Muscle layer of duodenum (tissue), 2 donors: ENCODE measurements at regions not wholly inside any gene's neighbourhood (a gene's known extent, or its start where the extent isn't known, plus 50 kb on each side); places are given as distances from the start of the nearest gene placed in this dataset.
"Not testable (repeated sequence)": the region's sequence is repeated elsewhere in the genome, so short reads cannot be mapped to it uniquely, and the experiment has no call there.

ENCODE experiments used
- H3K27ac ChIP-seq: one replicate; pipeline ENCODE4 v1.7.0; 2013; ENCODE audit warnings: mild to moderate bottlenecking, low read length
- H3K27me3 ChIP-seq: one replicate; pipeline ENCODE4 v1.7.0; 2013; ENCODE audit warnings: low read depth, mild to moderate bottlenecking, control low read depth, low read length
- H3K36me3 ChIP-seq, 2 donors: one replicate each; pipeline ENCODE4 v1.7.0; 2013; ENCODE audit warnings: low read length in 2 of 2, control low read depth in 1 of 2, mild to moderate bottlenecking in 1 of 2; ENCODE audit not compliant: insufficient read depth in 2 of 2, control insufficient read depth in 1 of 2
- H3K4me1 ChIP-seq, 2 donors: one replicate each; pipeline ENCODE4 v1.7.0; 2013; ENCODE audit warnings: low read length in 2 of 2, mild to moderate bottlenecking in 2 of 2, control low read depth in 1 of 2, moderate library complexity in 1 of 2; ENCODE audit not compliant: insufficient read depth in 2 of 2, control insufficient read depth in 1 of 2
- H3K4me3 ChIP-seq, 2 donors: one replicate each; pipeline ENCODE4 v1.7.0; 2013; ENCODE audit warnings: low read length in 2 of 2, low read depth in 1 of 2, mild to moderate bottlenecking in 1 of 2
- H3K9me3 ChIP-seq, 2 donors: one replicate each; pipeline ENCODE4 v1.7.0; 2013; ENCODE audit warnings: low read length in 2 of 2, control low read depth in 1 of 2, mild to moderate bottlenecking in 1 of 2; ENCODE audit not compliant: control insufficient read depth in 1 of 2
- donor health status: healthy.

DNA sequence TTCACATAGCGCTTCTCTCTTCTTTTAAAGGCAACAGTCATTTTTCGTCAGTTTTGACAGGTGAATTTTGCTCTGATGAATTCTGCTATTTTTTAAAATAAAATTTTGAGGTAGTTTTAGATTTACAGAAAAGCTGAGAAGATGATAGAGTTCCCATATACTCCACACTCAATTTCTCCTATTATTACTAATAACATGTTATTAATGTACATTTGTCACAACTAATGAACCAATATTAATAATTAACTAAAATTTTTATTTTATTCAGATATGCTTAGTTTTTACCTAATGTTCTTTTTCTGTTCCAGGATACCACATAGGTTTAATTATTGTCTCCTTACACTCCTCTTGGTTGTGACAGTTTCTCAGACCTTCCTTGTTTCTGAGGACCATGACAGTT lies 197.0 kb downstream of the ZC3H11B start:
- Histone ChIP-seq H3K4me3 (no peak overlapping the region), H3K27ac (no peak overlapping the region), H3K4me1 (peaks cover 0 to 10% of the 10 kb centered on the region in 2 donors), H3K9me3 (no peaks in the 10 kb centered on the region), H3K36me3 (no peaks in the 10 kb centered on the region), H3K27me3 (no peaks in the 10 kb centered on the region)

GRCh38 chr1:219415433-219415832 lies 197.5 kb downstream of the ZC3H11B start:
- Histone ChIP-seq H3K27me3 (no peaks in the 10 kb centered on the region), H3K4me1 (peaks cover 0 to 10% of the 10 kb centered on the region in 2 donors), H3K9me3 (no peaks in the 10 kb centered on the region), H3K27ac (no peak overlapping the region), H3K4me3 (no peak overlapping the region), H3K36me3 (no peaks in the 10 kb centered on the region)

- no peaks in the 10 kb centered on the region for H3K27me3 ChIP-seq
- H3K4me3 ChIP-seq: no peak overlapping the region
- H3K36me3 ChIP-seq: no peaks in the 10 kb centered on the region
- H3K4me1 ChIP-seq: peaks cover 0 to 10% of the 10 kb centered on the region in 2 donors
- no peak overlapping the region for H3K27ac ChIP-seq
- H3K9me3 ChIP-seq: no peaks in the 10 kb centered on the region
Observed at GRCh38 chr1:219414250-219414649, 198.7 kb downstream of the ZC3H11B start.

DNA sequence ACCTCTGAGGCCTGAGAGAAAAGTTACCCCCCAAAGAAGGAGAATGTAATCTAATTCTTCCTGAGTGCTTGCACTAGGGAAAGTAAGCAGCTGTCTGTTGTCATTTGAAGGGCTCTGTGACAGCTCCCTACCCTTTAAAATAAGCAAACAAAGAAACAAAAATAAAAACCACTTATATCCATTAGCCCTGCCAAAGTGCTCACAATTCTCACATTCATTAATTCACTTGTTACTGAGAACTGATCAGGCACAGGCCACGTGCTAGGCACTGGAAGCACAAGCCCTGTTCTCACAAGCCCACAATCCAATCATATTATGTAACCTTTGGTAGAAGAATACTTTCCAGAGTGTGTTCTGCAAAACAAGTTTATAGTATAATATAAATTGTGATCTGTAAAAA lies 199.4 kb downstream of the ZC3H11B start:
- no peaks in the 10 kb centered on the region for H3K36me3 ChIP-seq
- no peak overlapping the region for H3K27ac ChIP-seq
- no peaks in the 10 kb centered on the region for H3K9me3 ChIP-seq
- peaks cover 0 to 10% of the 10 kb centered on the region in 2 donors for H3K4me1 ChIP-seq
- no peaks in the 10 kb centered on the region for H3K27me3 ChIP-seq
- no peak overlapping the region for H3K4me3 ChIP-seq

DNA sequence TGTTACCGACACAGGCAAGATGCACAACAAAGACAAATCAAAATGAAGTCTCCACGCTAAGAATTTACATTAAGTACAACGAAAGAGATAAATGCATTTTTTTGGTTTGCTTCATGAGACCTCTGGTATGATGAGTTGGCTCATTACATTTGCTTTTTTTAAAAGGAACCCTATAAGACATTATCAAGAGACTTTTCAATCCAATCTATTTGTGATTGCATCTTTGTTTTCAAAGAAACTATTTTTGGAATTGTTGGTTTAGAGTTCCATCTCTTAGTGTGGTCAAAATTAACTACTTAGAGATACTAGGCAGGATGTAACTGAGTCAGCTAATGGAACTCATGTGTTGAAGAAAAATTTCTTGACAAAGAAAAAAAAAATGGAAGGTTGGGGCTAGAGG lies 200.1 kb downstream of the ZC3H11B start:
- H3K27me3 ChIP-seq: no peaks in the 10 kb centered on the region
- no peak overlapping the region for H3K27ac ChIP-seq
- no peaks in the 10 kb centered on the region for H3K9me3 ChIP-seq
- no peaks in the 10 kb centered on the region for H3K36me3 ChIP-seq
- peaks cover 0 to 10% of the 10 kb centered on the region in 2 donors for H3K4me1 ChIP-seq
- H3K4me3 ChIP-seq: no peak overlapping the region

GRCh38 chr1:219410721-219411120 lies 202.2 kb downstream of the ZC3H11B start:
- not testable (repeated sequence) for H3K4me3 ChIP-seq, H3K27me3 ChIP-seq, H3K27ac ChIP-seq, H3K9me3 ChIP-seq, H3K36me3 ChIP-seq, H3K4me1 ChIP-seq

GRCh38 chr1:219405531-219406331 lies 207.2 kb downstream of the ZC3H11B start:
- Histone ChIP-seq H3K27me3 (no peaks in the 10 kb centered on the region), H3K4me1 (no peaks in the 10 kb centered on the region), H3K36me3 (no peaks in the 10 kb centered on the region)

GRCh38 chr1:219404629-219405028 lies 208.3 kb downstream of the ZC3H11B start:
- no peaks in the 10 kb centered on the region for H3K9me3 ChIP-seq
- no peaks in the 10 kb centered on the region for H3K36me3 ChIP-seq
- H3K4me3 ChIP-seq: no peak overlapping the region
- no peak overlapping the region for H3K27ac ChIP-seq
- H3K27me3 ChIP-seq: no peaks in the 10 kb centered on the region
- H3K4me1 ChIP-seq: no peaks in the 10 kb centered on the region

More at GRCh38 chr1:219405531-219406331, 207.2 kb downstream of the ZC3H11B start:
- H3K9me3 ChIP-seq: no peaks in the 10 kb centered on the region
- H3K4me3 ChIP-seq: no peak overlapping the region
- no peak overlapping the region for H3K27ac ChIP-seq

DNA sequence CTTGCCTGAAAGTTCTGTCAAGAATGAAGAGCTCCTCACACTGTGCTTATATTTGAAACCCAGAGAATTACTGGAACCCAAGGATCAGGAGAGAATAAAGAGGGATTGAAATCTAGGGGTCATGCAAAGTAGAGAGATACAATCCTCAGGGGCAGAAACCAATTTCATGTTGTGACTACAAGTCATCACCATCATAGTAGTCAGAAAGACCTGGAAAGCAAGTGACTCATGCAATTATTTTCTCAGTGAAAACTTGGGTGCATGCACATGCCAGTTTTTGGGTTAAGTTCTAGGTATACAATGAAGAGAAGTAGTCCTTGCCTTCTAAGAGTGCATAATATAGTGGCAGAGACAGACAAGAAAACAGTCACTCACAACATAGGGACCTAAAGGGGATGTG lies 210.0 kb downstream of the ZC3H11B start:
- H3K27ac ChIP-seq: no peak overlapping the region
- H3K4me3 ChIP-seq: no peak overlapping the region
- H3K27me3 ChIP-seq: no peaks in the 10 kb centered on the region
- no peaks in the 10 kb centered on the region for H3K36me3 ChIP-seq
- H3K4me1 ChIP-seq: no peaks in the 10 kb centered on the region
- no peaks in the 10 kb centered on the region for H3K9me3 ChIP-seq

DNA sequence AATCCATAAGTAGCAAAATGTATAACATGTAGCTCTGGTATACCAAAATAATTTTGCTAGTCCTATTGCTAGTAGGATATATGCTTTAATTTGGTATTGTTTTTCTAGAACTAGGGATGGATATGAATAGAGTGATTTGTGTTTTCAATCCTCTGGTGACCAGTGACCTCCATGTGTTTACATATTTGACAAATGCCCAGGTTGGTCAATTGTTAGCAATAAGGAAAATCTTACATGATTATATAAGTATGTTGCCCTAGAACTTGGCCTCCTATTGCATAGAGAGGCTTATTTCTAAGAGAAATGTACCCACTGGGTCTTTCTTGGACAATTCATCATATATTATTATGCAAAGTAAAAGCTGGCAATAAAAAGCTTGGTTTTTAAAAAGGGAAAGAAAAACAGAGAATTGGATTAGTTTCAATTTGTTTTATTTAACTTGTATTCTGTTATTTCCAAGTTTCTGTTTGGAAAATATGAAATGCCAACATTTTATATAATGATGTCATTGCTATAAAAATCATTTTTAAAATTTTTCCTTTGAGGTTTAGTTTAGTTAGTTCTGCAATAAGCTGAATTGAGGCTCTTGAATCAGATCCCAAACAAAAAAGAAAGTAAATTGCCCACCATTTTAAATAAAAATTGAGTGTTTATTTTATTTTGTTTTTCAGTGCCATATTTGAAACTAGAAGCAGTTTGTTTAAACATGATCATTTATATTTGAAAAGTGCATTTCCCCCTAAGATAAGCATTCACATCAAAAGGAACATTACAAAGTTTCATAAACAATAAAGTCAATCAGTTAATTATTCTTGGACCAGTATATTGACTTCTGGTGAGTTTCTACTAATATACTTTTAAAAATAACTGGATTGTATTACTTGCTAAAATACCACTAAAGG lies 210.9 kb downstream of the ZC3H11B start:
- Histone ChIP-seq H3K27ac (no peak overlapping the region), H3K4me3 (no peak overlapping the region), H3K36me3 (no peaks in the 10 kb centered on the region), H3K4me1 (no peaks in the 10 kb centered on the region), H3K9me3 (peaks cover 0 to under 1% of the 10 kb centered on the region in 2 donors), H3K27me3 (no peaks in the 10 kb centered on the region)

- Histone ChIP-seq H3K27ac (no peak overlapping the region), H3K4me3 (no peak overlapping the region), H3K4me1 (no peaks in the 10 kb centered on the region), H3K9me3 (peaks cover 0 to 11% of the 10 kb centered on the region in 2 donors), H3K27me3 (no peaks in the 10 kb centered on the region), H3K36me3 (no peaks in the 10 kb centered on the region)
Observed at GRCh38 chr1:219399446-219399845, 213.5 kb downstream of the ZC3H11B start.
